IMR-90 (cell line): ENCODE measurements at regions not wholly inside any gene's neighbourhood (a gene's known extent, or its start where the extent isn't known, plus 50 kb on each side); places are given as distances from the start of the nearest gene placed in this dataset.

ENCODE experiments used
- CEBPB ChIP-seq: IDR thresholded peaks from 2 replicates; pipeline ENCODE4 v1.6.1; 2012; ENCODE audit warnings: low read depth, low read length, improper control_type of control experiment
- FOS ChIP-seq: fragments of 150-350 bp; IDR thresholded peaks from 2 replicates; pipeline ENCODE4 v1.6.1; 2016; ENCODE audit warnings: low read depth, low read length
- MAFK ChIP-seq: IDR thresholded peaks from 2 replicates; pipeline ENCODE4 v1.6.1; 2012; ENCODE audit warnings: low read depth, low read length, improper control_type of control experiment
- MAZ ChIP-seq: IDR thresholded peaks from 2 replicates; pipeline ENCODE4 v1.6.1; 2012; ENCODE audit warnings: low read depth, mild to moderate bottlenecking, low read length, improper control_type of control experiment, moderate library complexity, borderline replicate concordance
- MXI1 ChIP-seq: IDR thresholded peaks from 2 replicates; pipeline ENCODE4 v1.6.1; 2012; ENCODE audit warnings: low read depth, mild to moderate bottlenecking, low read length, moderate library complexity, borderline replicate concordance
- NFE2L2 ChIP-seq: fragments of 150-350 bp; IDR thresholded peaks from 2 replicates; pipeline ENCODE4 v1.6.1; 2016; ENCODE audit warnings: low read depth, mild to moderate bottlenecking, low read length
- POLR2A ChIP-seq: IDR thresholded peaks from 2 replicates; pipeline ENCODE4 v1.6.1; 2012; ENCODE audit warnings: mild to moderate bottlenecking, low read depth, low read length
- RAD21 ChIP-seq: IDR thresholded peaks from 2 replicates; pipeline ENCODE4 v1.6.1; 2012; ENCODE audit warnings: low read length, improper control_type of control experiment
- RFX5 ChIP-seq: IDR thresholded peaks from 2 replicates; pipeline ENCODE4 v1.8.0; 2012; ENCODE audit warnings: low read depth, mild to moderate bottlenecking, low read length, moderate library complexity
- SMC3 ChIP-seq: fragments of 150-350 bp; IDR thresholded peaks from 2 replicates; pipeline ENCODE4 v1.6.1; 2016; ENCODE audit warnings: low read depth, mild to moderate bottlenecking, antibody characterized with exemption, low read length, moderate library complexity
- TF ChIP-seq, protein P1 (sequence below): conservative IDR thresholded peaks from 2 replicates; pipeline ENCODE4 v1.5.1; 2012; ENCODE audit warnings: mild to moderate bottlenecking, low read depth, low read length, improper control_type of control experiment
- TF ChIP-seq, protein P2 (sequence below): fragments of 150-350 bp; IDR thresholded peaks from 2 replicates; pipeline ENCODE4 v1.6.1; 2016; ENCODE audit warnings: low read depth, mild to moderate bottlenecking, low read length, moderate library complexity, borderline replicate concordance
- TF ChIP-seq, protein P3 (sequence below): fragments of 150-350 bp; IDR thresholded peaks from 2 replicates; pipeline ENCODE4 v1.6.1; 2017; ENCODE audit warnings: mild to moderate bottlenecking, antibody characterized with exemption, low read length, low read depth

DNA sequence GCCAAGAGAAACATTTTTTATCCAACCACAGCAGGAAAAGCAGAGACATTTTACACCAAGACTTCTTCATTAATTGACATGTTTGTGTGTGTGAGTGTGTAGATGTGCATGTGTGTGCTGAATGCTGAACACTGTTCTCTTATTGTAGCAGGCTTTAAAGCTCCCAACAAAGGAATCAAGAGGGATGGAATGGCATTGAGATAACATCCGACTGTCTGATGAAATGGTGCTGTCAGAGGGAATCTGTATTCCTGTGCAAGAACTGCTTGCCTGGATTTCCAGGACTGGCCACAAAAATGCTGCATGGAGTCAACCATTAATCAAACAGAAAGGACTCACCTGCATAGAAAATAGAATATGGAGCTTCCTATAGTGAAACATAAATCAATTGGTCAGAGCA lies 354.0 kb downstream of the UQCRFS1 start:
- TF ChIP-seq, protein P1, sequence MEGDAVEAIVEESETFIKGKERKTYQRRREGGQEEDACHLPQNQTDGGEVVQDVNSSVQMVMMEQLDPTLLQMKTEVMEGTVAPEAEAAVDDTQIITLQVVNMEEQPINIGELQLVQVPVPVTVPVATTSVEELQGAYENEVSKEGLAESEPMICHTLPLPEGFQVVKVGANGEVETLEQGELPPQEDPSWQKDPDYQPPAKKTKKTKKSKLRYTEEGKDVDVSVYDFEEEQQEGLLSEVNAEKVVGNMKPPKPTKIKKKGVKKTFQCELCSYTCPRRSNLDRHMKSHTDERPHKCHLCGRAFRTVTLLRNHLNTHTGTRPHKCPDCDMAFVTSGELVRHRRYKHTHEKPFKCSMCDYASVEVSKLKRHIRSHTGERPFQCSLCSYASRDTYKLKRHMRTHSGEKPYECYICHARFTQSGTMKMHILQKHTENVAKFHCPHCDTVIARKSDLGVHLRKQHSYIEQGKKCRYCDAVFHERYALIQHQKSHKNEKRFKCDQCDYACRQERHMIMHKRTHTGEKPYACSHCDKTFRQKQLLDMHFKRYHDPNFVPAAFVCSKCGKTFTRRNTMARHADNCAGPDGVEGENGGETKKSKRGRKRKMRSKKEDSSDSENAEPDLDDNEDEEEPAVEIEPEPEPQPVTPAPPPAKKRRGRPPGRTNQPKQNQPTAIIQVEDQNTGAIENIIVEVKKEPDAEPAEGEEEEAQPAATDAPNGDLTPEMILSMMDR = no peak
- no peak for TF ChIP-seq POLR2A
- TF ChIP-seq SMC3 = no peak
- no peak for TF ChIP-seq MXI1
- no peak for TF ChIP-seq RAD21
- no peak for TF ChIP-seq MAFK
- TF ChIP-seq RFX5 = no peak
- TF ChIP-seq, protein P2, sequence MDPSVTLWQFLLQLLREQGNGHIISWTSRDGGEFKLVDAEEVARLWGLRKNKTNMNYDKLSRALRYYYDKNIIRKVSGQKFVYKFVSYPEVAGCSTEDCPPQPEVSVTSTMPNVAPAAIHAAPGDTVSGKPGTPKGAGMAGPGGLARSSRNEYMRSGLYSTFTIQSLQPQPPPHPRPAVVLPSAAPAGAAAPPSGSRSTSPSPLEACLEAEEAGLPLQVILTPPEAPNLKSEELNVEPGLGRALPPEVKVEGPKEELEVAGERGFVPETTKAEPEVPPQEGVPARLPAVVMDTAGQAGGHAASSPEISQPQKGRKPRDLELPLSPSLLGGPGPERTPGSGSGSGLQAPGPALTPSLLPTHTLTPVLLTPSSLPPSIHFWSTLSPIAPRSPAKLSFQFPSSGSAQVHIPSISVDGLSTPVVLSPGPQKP = no peak
- TF ChIP-seq, protein P3, sequence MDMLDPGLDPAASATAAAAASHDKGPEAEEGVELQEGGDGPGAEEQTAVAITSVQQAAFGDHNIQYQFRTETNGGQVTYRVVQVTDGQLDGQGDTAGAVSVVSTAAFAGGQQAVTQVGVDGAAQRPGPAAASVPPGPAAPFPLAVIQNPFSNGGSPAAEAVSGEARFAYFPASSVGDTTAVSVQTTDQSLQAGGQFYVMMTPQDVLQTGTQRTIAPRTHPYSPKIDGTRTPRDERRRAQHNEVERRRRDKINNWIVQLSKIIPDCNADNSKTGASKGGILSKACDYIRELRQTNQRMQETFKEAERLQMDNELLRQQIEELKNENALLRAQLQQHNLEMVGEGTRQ = no peak
- TF ChIP-seq CEBPB = no peak
- TF ChIP-seq NFE2L2 = no peak
- TF ChIP-seq MAZ = no peak
- no peak for TF ChIP-seq FOS
